K562 (cell line): ENCODE measurements at regions not wholly inside any gene's neighbourhood (a gene's known extent, or its start where the extent isn't known, plus 50 kb on each side); places are given as distances from the start of the nearest gene placed in this dataset.

ENCODE experiments used
- ATAC-seq: fragments of 200-7000 bp; cut with Tn5 transposase; 3 replicates; pipeline ENCODE4 v1.9.1; 2020; ENCODE audit warnings: moderate library complexity
- BruUV-seq: library from RNA; stranded (reverse); fragments of 400-500 nt; replicated peaks from 2 replicates; lab custom pipeline; 2021; lab: Mats Ljungman, UMichigan
- CTCF ChIA-PET: fragments of 300-600 bp; formaldehyde crosslinking; extraction: SDS; loops from one replicate; lab custom pipeline; 2021; ENCODE audit warnings: low intra/inter-chr PET ratio; lab: Yijun Ruan, JAX
- POLR2A ChIA-PET: fragments of 300-600, 350-650 bp; sonication (Branson Sonifier 250); formaldehyde crosslinking; extraction: SDS; loops from one replicate; lab custom pipeline; 2021; ENCODE audit warnings: antibody characterized with exemption, inconsistent platforms; lab: Yijun Ruan, JAX
- DNase-seq, 4 experiments: peaks; one replicate each; pipeline versions ENCODE4 v3.0.0 to v3.0.0-alpha.2; 2011 to 2018; ENCODE audit warnings: low spot score in 3 of 4, mixed read lengths in 3 of 4; ENCODE audit errors: extremely low read depth in 1 of 4
- FAIRE-seq: peaks from 2 replicates; lab custom pipeline; 2011; peaks lifted over from hg19 to GRCh38; lab: Jason Lieb, UNC
- H2AFZ ChIP-seq: 2 replicates; pipeline ENCODE4 v1.6.0; 2011; ENCODE audit warnings: low read depth, low read length, control low read depth, inconsistent platforms
- H3K27ac ChIP-seq: fragments of 200-600 bp; 3 replicates; pipeline ENCODE4 v1.8.0; 2011; ENCODE audit warnings: low read depth, mild to moderate bottlenecking, control low read depth, inconsistent platforms, low read length, moderate library complexity, mixed read lengths; ENCODE audit errors: extremely low read depth
- H3K27me3 ChIP-seq, 2 experiments: fragments of 300-600 bp in 1 of 2; 2 replicates in 1 of 2; 3 replicates in 1 of 2; pipeline versions ENCODE4 v1.6.0 to v1.8.0; 2011; ENCODE audit warnings: inconsistent platforms in 2 of 2, low read length in 2 of 2, mild to moderate bottlenecking in 1 of 2, mixed read lengths in 1 of 2, moderate library complexity in 1 of 2; ENCODE audit not compliant: control insufficient read depth in 2 of 2, insufficient read depth in 2 of 2
- H3K36me3 ChIP-seq: fragments of 300-600 bp; 3 replicates; pipeline ENCODE4 v1.8.0; 2011; ENCODE audit warnings: mild to moderate bottlenecking, low read length, inconsistent platforms; ENCODE audit not compliant: control insufficient read depth, insufficient read depth
- H3K4me1 ChIP-seq, 2 experiments: fragments of 200-600 bp in 1 of 2; replicated peaks in 1 of 2; 2 replicates in 1 of 2; 3 replicates in 1 of 2; pipeline versions ENCODE4 v1.5.1 to v1.8.0; 2011; ENCODE audit warnings: inconsistent platforms in 2 of 2, low read length in 2 of 2, mild to moderate bottlenecking in 1 of 2, mixed read lengths in 1 of 2, moderate library complexity in 1 of 2; ENCODE audit not compliant: control insufficient read depth in 2 of 2, insufficient read depth in 2 of 2
- H3K4me2 ChIP-seq: 2 replicates; pipeline ENCODE4 v1.6.1; 2011; ENCODE audit warnings: low read length, control low read depth, inconsistent platforms, mixed read lengths; ENCODE audit not compliant: insufficient read depth
- H3K4me3 ChIP-seq: fragments of 200-600 bp; sonication (generic), shearing (Covaris generic); 2 replicates; pipeline ENCODE4 v1.5.1; 2016; ENCODE audit warnings: control low read depth, inconsistent platforms
- H3K79me2 ChIP-seq: fragments of 200-600 bp; 3 replicates; pipeline ENCODE4 v1.8.0; 2011; ENCODE audit warnings: low read length, inconsistent platforms; ENCODE audit not compliant: control insufficient read depth, insufficient read depth
- H3K9ac ChIP-seq, 2 experiments: 2 replicates each; pipeline versions ENCODE4 v1.6.0 to v1.6.1; 2011; ENCODE audit warnings: low read depth in 2 of 2, low read length in 2 of 2, control low read depth in 1 of 2, inconsistent platforms in 1 of 2, mild to moderate bottlenecking in 1 of 2, mixed read lengths in 1 of 2; ENCODE audit not compliant: insufficient read depth in 1 of 2
- H3K9me1 ChIP-seq: one replicate; pipeline ENCODE4 v1.6.0; 2011; ENCODE audit warnings: inconsistent platforms, mild to moderate bottlenecking, low read length, moderate library complexity; ENCODE audit not compliant: control insufficient read depth, insufficient read depth
- H3K9me3 ChIP-seq: replicated peaks from 2 replicates; pipeline ENCODE4 v1.5.1; 2011; ENCODE audit warnings: low read depth, low read length, inconsistent platforms; ENCODE audit not compliant: control insufficient read depth, insufficient read depth
- H4K20me1 ChIP-seq: replicated peaks from 2 replicates; pipeline ENCODE4 v1.6.1; 2011; ENCODE audit warnings: low read length, inconsistent platforms, mixed read lengths; ENCODE audit not compliant: control insufficient read depth, insufficient read depth
- HMG20A ChIP-seq: fragments of 450-650 bp; formaldehyde crosslinking; conservative IDR thresholded peaks from 2 replicates; pipeline ENCODE4 v1.4.0; 2020; ENCODE audit warnings: mild to moderate bottlenecking, mixed read lengths
- JUND ChIP-seq, 2 experiments: IDR thresholded peaks; 2 replicates in 1 of 2; 3 replicates in 1 of 2; pipeline ENCODE4 v1.6.1; 2011; ENCODE audit warnings: borderline replicate concordance in 2 of 2, low read depth in 2 of 2, low read length in 2 of 2, improper control_type of control experiment in 1 of 2, missing biosample characterization in 1 of 2, missing genetic modification characterization in 1 of 2, missing genetic modification reagents in 1 of 2
- NCOA4 ChIP-seq: fragments of 450-650 bp; IDR thresholded peaks from 2 replicates; pipeline ENCODE4 v1.6.1; 2018; ENCODE audit warnings: mild to moderate bottlenecking; ENCODE audit not compliant: partially characterized antibody
- POLR3A ChIP-seq: IDR thresholded peaks from 2 replicates; pipeline ENCODE4 v1.6.1; 2011; ENCODE audit warnings: borderline replicate concordance, mild to moderate bottlenecking, moderate library complexity; ENCODE audit not compliant: insufficient read length, insufficient read depth; ENCODE audit errors: extremely low read depth
- RBM34 ChIP-seq: fragments of 200-400 bp; formaldehyde crosslinking; IDR thresholded peaks from 2 replicates; pipeline ENCODE4 v1.6.1; 2018; ENCODE audit warnings: low read length, borderline replicate concordance; ENCODE audit not compliant: insufficient read depth
- RNF2 ChIP-seq: sonication (generic); IDR thresholded peaks from 2 replicates; pipeline ENCODE4 v1.6.1; 2016
- SIN3B ChIP-seq: fragments of 450-650 bp; IDR thresholded peaks from 2 replicates; pipeline ENCODE4 v1.6.1; 2017; ENCODE audit warnings: low read depth, mild to moderate bottlenecking, moderate library complexity
- SIX5 ChIP-seq, 2 experiments: IDR thresholded peaks; 2 replicates each; pipeline ENCODE4 v1.6.1; 2011; ENCODE audit warnings: low read length in 2 of 2, borderline replicate concordance in 1 of 2, low read depth in 1 of 2, mild to moderate bottlenecking in 1 of 2, moderate library complexity in 1 of 2; ENCODE audit not compliant: insufficient read depth in 1 of 2
- STAT5B ChIP-seq: fragments of 250-450 bp; sonication (Bioruptor Pico); IDR thresholded peaks from 2 replicates; pipeline ENCODE4 v1.8.0; 2021; ENCODE audit warnings: mild to moderate bottlenecking, inconsistent platforms
- XRCC3 ChIP-seq: fragments of 450-650 bp; IDR thresholded peaks from 2 replicates; pipeline ENCODE4 v1.6.1; 2017; ENCODE audit warnings: mild to moderate bottlenecking, moderate library complexity
- ZNF121 ChIP-seq: sonication (generic); formaldehyde crosslinking; conservative IDR thresholded peaks from 2 replicates; pipeline ENCODE4 v1.8.0; 2022; ENCODE audit warnings: missing genetic modification reagents
- ZNF41 ChIP-seq: fragments of 250-450 bp; sonication (Bioruptor Pico); conservative IDR thresholded peaks from 2 replicates; pipeline ENCODE4 v1.4.0; 2020; ENCODE audit warnings: mild to moderate bottlenecking
- ZNF707 ChIP-seq: fragments of 250-450 bp; sonication (Bioruptor Pico); conservative IDR thresholded peaks from 2 replicates; pipeline ENCODE4 v1.8.0; 2022; ENCODE audit warnings: inconsistent platforms, mild to moderate bottlenecking, moderate library complexity
- in situ Hi-C: fragments of 300-500 bp; cut with MboI; formaldehyde crosslinking; loops from 4 replicates; pipeline ENCODE4 v1.15.0; 2018; ENCODE audit warnings: inconsistent platforms, mixed read lengths
- intact Hi-C: fragments of 100-400 bp; cut with micrococcal nuclease; formaldehyde crosslinking; loops from 2 replicates; pipeline ENCODE4 v1.14.2; 2022
- TF ChIP-seq, protein P1 (sequence below): sonication (generic); formaldehyde crosslinking; IDR thresholded peaks from 2 replicates; pipeline ENCODE4 v1.8.1; 2023; ENCODE audit warnings: mild to moderate bottlenecking, missing genetic modification reagents
- TF ChIP-seq, protein P2 (sequence below): fragments of 250-450 bp; sonication (Bioruptor Pico); IDR thresholded peaks from 2 replicates; pipeline ENCODE4 v1.8.0; 2021; ENCODE audit warnings: moderate library complexity, mild to moderate bottlenecking, inconsistent platforms
- TF ChIP-seq, protein P3 (sequence below): fragments of 250-450 bp; sonication (Bioruptor Pico); IDR thresholded peaks from 2 replicates; pipeline ENCODE4 v1.5.0; 2020; ENCODE audit warnings: mild to moderate bottlenecking
- TF ChIP-seq, protein P4 (sequence below): fragments of 450-650 bp; IDR thresholded peaks from 2 replicates; pipeline ENCODE4 v1.6.1; 2016; ENCODE audit warnings: antibody characterized with exemption

DNA sequence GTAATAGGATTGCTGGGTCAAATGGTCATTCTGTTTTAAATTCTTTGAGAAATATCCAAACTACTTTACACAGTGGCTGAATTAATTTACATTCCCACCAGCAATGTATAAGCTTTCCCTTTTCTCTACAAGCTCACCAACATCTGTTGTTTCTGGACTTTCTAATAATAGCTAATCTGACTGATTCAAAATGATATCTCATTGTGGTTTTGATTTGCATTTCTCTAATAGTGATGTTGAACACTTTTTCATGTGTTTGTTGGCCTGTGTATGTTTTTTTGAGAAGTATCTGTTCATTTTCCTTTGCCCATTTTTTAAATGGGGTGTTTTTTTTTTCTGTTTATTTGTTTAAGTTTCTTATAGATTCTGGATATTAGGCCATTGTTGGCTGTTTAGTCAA is 659.0 kb upstream of the GNPDA2 start:
- no peaks in the 10 kb centered on the region for H3K79me2 ChIP-seq
- H3K36me3 ChIP-seq, result no peaks in the 10 kb centered on the region
- H3K4me2 ChIP-seq, result no peak overlapping the region
- H3K9me1 ChIP-seq, result no peaks in the 10 kb centered on the region
- ATAC-seq (no peak), FAIRE-seq (no peak), DNase-seq (no peak)
- no TSS peak for BruUV-seq
- no peaks in the 10 kb centered on the region for H3K4me1 ChIP-seq
- no peaks in the 10 kb centered on the region for H3K9me3 ChIP-seq
- H3K9ac ChIP-seq, result no peak overlapping the region
- no peak overlapping the region for H2AFZ ChIP-seq
- H4K20me1 ChIP-seq, result no peaks in the 10 kb centered on the region
- H3K27me3 ChIP-seq, result no peaks in the 10 kb centered on the region
- intact Hi-C loops, result no loop called here
- ChIA-PET POLR2A (no interaction called here), CTCF (no interaction called here)
- H3K27ac ChIP-seq, result no peak overlapping the region
- in situ Hi-C loops, result no loop called here
- no peak overlapping the region for H3K4me3 ChIP-seq
- TF ChIP-seq, protein P1, sequence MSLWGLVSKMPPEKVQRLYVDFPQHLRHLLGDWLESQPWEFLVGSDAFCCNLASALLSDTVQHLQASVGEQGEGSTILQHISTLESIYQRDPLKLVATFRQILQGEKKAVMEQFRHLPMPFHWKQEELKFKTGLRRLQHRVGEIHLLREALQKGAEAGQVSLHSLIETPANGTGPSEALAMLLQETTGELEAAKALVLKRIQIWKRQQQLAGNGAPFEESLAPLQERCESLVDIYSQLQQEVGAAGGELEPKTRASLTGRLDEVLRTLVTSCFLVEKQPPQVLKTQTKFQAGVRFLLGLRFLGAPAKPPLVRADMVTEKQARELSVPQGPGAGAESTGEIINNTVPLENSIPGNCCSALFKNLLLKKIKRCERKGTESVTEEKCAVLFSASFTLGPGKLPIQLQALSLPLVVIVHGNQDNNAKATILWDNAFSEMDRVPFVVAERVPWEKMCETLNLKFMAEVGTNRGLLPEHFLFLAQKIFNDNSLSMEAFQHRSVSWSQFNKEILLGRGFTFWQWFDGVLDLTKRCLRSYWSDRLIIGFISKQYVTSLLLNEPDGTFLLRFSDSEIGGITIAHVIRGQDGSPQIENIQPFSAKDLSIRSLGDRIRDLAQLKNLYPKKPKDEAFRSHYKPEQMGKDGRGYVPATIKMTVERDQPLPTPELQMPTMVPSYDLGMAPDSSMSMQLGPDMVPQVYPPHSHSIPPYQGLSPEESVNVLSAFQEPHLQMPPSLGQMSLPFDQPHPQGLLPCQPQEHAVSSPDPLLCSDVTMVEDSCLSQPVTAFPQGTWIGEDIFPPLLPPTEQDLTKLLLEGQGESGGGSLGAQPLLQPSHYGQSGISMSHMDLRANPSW (CRISPR knock-in tag), result no peak
- TF ChIP-seq STAT5B (CRISPR knock-in tag) (no peak), ZNF707 (CRISPR knock-in tag) (no peak), POLR3A (no peak), HMG20A (no peak), ZNF121 (CRISPR knock-in tag) (no peak), XRCC3 (no peak), RBM34 (no peak), RNF2 (no peak), NCOA4 (no peak), ZNF41 (CRISPR knock-in tag) (no peak), SIN3B (no peak), SIX5 (IDR thresholded peaks at IDR 0.05; ENCODE audit: borderline replicate concordance in 1 of 2, insufficient read depth in 1 of 2, low read depth in 1 of 2, low read length in 2 of 2) (no peak), JUND (IDR thresholded peaks at IDR 0.05; ENCODE audit: borderline replicate concordance, low read depth, low read length) (no peak), JUND (tag; IDR thresholded peaks at IDR 0.05; ENCODE audit: borderline replicate concordance, low read depth, low read length) (no peak)
- TF ChIP-seq, protein P2, sequence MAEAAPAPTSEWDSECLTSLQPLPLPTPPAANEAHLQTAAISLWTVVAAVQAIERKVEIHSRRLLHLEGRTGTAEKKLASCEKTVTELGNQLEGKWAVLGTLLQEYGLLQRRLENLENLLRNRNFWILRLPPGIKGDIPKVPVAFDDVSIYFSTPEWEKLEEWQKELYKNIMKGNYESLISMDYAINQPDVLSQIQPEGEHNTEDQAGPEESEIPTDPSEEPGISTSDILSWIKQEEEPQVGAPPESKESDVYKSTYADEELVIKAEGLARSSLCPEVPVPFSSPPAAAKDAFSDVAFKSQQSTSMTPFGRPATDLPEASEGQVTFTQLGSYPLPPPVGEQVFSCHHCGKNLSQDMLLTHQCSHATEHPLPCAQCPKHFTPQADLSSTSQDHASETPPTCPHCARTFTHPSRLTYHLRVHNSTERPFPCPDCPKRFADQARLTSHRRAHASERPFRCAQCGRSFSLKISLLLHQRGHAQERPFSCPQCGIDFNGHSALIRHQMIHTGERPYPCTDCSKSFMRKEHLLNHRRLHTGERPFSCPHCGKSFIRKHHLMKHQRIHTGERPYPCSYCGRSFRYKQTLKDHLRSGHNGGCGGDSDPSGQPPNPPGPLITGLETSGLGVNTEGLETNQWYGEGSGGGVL (CRISPR knock-in tag), result no peak
- TF ChIP-seq, protein P3, sequence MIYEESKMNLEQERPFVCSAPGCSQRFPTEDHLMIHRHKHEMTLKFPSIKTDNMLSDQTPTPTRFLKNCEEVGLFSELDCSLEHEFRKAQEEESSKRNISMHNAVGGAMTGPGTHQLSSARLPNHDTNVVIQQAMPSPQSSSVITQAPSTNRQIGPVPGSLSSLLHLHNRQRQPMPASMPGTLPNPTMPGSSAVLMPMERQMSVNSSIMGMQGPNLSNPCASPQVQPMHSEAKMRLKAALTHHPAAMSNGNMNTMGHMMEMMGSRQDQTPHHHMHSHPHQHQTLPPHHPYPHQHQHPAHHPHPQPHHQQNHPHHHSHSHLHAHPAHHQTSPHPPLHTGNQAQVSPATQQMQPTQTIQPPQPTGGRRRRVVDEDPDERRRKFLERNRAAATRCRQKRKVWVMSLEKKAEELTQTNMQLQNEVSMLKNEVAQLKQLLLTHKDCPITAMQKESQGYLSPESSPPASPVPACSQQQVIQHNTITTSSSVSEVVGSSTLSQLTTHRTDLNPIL (CRISPR knock-in tag), result no peak
- TF ChIP-seq, protein P4, sequence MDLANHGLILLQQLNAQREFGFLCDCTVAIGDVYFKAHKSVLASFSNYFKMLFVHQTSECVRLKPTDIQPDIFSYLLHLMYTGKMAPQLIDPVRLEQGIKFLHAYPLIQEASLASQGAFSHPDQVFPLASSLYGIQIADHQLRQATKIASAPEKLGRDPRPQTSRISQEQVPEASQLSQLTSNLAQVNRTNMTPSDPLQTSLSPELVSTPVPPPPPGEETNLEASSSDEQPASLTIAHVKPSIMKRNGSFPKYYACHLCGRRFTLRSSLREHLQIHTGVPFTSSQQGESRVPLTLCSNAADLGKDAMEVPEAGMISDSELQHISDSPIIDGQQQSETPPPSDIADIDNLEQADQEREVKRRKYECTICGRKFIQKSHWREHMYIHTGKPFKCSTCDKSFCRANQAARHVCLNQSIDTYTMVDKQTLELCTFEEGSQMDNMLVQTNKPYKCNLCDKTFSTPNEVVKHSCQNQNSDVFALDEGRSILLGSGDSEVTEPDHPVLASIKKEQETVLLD, result no peak
